GM21737 (cell line): ENCODE measurements at regions not wholly inside any gene's neighbourhood (a gene's known extent, or its start where the extent isn't known, plus 50 kb on each side); places are given as distances from the start of the nearest gene placed in this dataset.
"Not testable (repeated sequence)": the region's sequence is repeated elsewhere in the genome, so short reads cannot be mapped to it uniquely, and the experiment has no call there.

ENCODE experiments used
- ATAC-seq: cut with Tn5 transposase; IDR thresholded peaks from one replicate; pipeline ENCODE4 v1.9.1; 2021; ENCODE audit warnings: mild to moderate bottlenecking, moderate library complexity; ENCODE audit not compliant: unreplicated experiment

GRCh38 chr3:48101301-48101650 is 85.1 kb upstream of the MAP4 start:
- not testable (repeated sequence) for ATAC-seq

- ATAC-seq = no peak
Observed at GRCh38 chr3:48092270-48092669, 76.1 kb upstream of the MAP4 start.

- ATAC-seq = no peak
Observed at GRCh38 chr3:48090166-48090939, 74.1 kb upstream of the MAP4 start.

- ATAC-seq = peak; percentile 92
Observed at GRCh38 chr3:48088749-48089466, 72.7 kb upstream of the MAP4 start.

GRCh38 chr3:48088056-48088748 is 72.0 kb upstream of the MAP4 start:
- ATAC-seq = no peak

- ATAC-seq = no peak
Observed at GRCh38 chr3:48086705-48087104, 70.5 kb upstream of the MAP4 start.

- ATAC-seq = no peak
Observed at GRCh38 chr3:48084929-48085328, 68.7 kb upstream of the MAP4 start.

GRCh38 chr3:48084170-48084569 is 68.0 kb upstream of the MAP4 start:
- ATAC-seq = no peak

GRCh38 chr3:48082580-48083184 is 66.5 kb upstream of the MAP4 start:
- no peak for ATAC-seq

GRCh38 chr3:48077815-48078214 is 61.6 kb upstream of the MAP4 start:
- no peak for ATAC-seq

GRCh38 chr3:48070030-48070429 is 53.8 kb upstream of the MAP4 start:
- ATAC-seq = no peak

- no peak for ATAC-seq
Observed at GRCh38 chr3:48069339-48069738, 53.1 kb upstream of the MAP4 start.

- no peak for ATAC-seq
Observed at GRCh38 chr3:48068886-48069285, 52.7 kb upstream of the MAP4 start.

GRCh38 chr3:48068320-48068719 is 52.1 kb upstream of the MAP4 start:
- ATAC-seq = not testable (repeated sequence)

GRCh38 chr3:48067271-48067670 is 51.1 kb upstream of the MAP4 start:
- ATAC-seq = no peak
